ENCODE measurements at regions not wholly inside any gene's neighbourhood (a gene's known extent, or its start where the extent isn't known, plus 50 kb on each side); places are given as distances from the start of the nearest gene placed in this dataset.

GRCh38 chr1:108017698-108018097, 52.7 kb upstream of the VAV3 start (continued):
- no peak for TF ChIP-seq ZNF114 (CRISPR knock-in tag; IDR thresholded peaks at IDR 0.05)
- no peak for TF ChIP-seq ZNF462 (CRISPR knock-in tag; IDR thresholded peaks at IDR 0.05)
- no peak for TF ChIP-seq CTCF (conservative IDR thresholded peaks at IDR 0.05; ENCODE audit: low read depth in 2 of 2)
- no peak for TF ChIP-seq STAT1 (IDR thresholded peaks at IDR 0.05; ENCODE audit: unreplicated experiment)

- Histone ChIP-seq H3F3A (replicated peaks; ENCODE audit: low read depth) (no peaks in the 10 kb centered on the region), H3K79me2 (replicated peaks; ENCODE audit: insufficient read depth) (no peaks in the 10 kb centered on the region), H3K36me3 (ENCODE audit: insufficient read depth) (no peaks in the 10 kb centered on the region), H2AFZ (no peak overlapping the region), H4K20me1 (replicated peaks; ENCODE audit: insufficient read depth) (no peaks in the 10 kb centered on the region), H3K27ac (ENCODE audit: low read depth) (no peak overlapping the region), H3K4me2 (no peak overlapping the region), H3K4me1 (ENCODE audit: insufficient read depth) (no peaks in the 10 kb centered on the region), H3K9me2 (ENCODE audit: insufficient read depth) (peaks cover 2% of the 10 kb centered on the region; the same call in 1 of the 2 replicates), H3K4me3 (no peak overlapping the region), H3K27me3 (ENCODE audit: insufficient read depth) (no peaks in the 10 kb centered on the region)
- DNase-seq (ENCODE audit: low spot score) (no peak), ATAC-seq (no peak)
- no peaks in the 10 kb centered on the region for H3K36me3 Mint-ChIP-seq (ENCODE audit: low read depth)
- no peak overlapping the region for H3K4me3 Mint-ChIP-seq
- H3K27ac Mint-ChIP-seq = no peak overlapping the region
- peaks cover 2% of the 10 kb centered on the region for H3K27me3 Mint-ChIP-seq (ENCODE audit: insufficient read depth, low read depth, poor library complexity)
- no peaks in the 10 kb centered on the region for H3K4me1 Mint-ChIP-seq
- no peaks in the 10 kb centered on the region for H3K9me3 Mint-ChIP-seq
- TF ChIP-seq CTCF (conservative IDR thresholded peaks at IDR 0.05; ENCODE audit: low read depth in 2 of 2) (no peak), CREB1 (CRISPR knock-in tag; IDR thresholded peaks at IDR 0.05; ENCODE audit: low read depth) (no peak), ZNF114 (CRISPR knock-in tag; IDR thresholded peaks at IDR 0.05) (no peak), ETS1 (IDR thresholded peaks at IDR 0.05) (no peak), STAT1 (IDR thresholded peaks at IDR 0.05; ENCODE audit: unreplicated experiment) (no peak), REST (IDR thresholded peaks at IDR 0.05; ENCODE audit: unreplicated experiment) (no peak), JUNB (IDR thresholded peaks at IDR 0.05; ENCODE audit: unreplicated experiment) (no peak), POLR2AphosphoS5 (IDR thresholded peaks at IDR 0.05; ENCODE audit: low read depth) (no peak)
Measured at GRCh38 chr1:108016451-108016920, 51.5 kb upstream of the VAV3 start.

Measured in GM23338 (cell line).